Endodermal cell (in vitro differentiated cells): ENCODE measurements at regions not wholly inside any gene's neighbourhood (a gene's known extent, or its start where the extent isn't known, plus 50 kb on each side); places are given as distances from the start of the nearest gene placed in this dataset.

Experiments
- DNase-seq: peaks from one replicate; pipeline ENCODE4 v3.0.0-alpha.2; 2017
- H3K27ac ChIP-seq: 2 replicates; pipeline ENCODE4 v1.5.1; 2013; ENCODE audit warnings: mild to moderate bottlenecking, low read depth, low read length, moderate library complexity
- H3K27me3 ChIP-seq: 2 replicates; pipeline ENCODE4 v1.6.1; 2013; ENCODE audit warnings: mild to moderate bottlenecking, low read length, moderate library complexity; ENCODE audit not compliant: insufficient read depth, control insufficient read depth, poor library complexity, severe bottlenecking
- H3K36me3 ChIP-seq: 2 replicates; pipeline ENCODE4 v1.7.0; 2013; ENCODE audit warnings: mild to moderate bottlenecking, low read length, moderate library complexity; ENCODE audit not compliant: control insufficient read depth, insufficient read depth
- H3K4me1 ChIP-seq: one replicate; pipeline ENCODE4 v1.7.0; 2013; ENCODE audit warnings: low read length; ENCODE audit not compliant: control insufficient read depth, insufficient read depth
- H3K4me3 ChIP-seq: 2 replicates; pipeline ENCODE4 v1.5.1; 2013; ENCODE audit warnings: mild to moderate bottlenecking, low read length, moderate library complexity
- H3K9ac ChIP-seq: 2 replicates; pipeline ENCODE4 v1.6.1; 2013; ENCODE audit warnings: mild to moderate bottlenecking, low read length, moderate library complexity; ENCODE audit not compliant: poor library complexity, severe bottlenecking; ENCODE audit errors: extremely low read depth
- H3K9me3 ChIP-seq: 2 replicates; pipeline ENCODE4 v1.6.1; 2013; ENCODE audit warnings: mild to moderate bottlenecking, low read length, moderate library complexity; ENCODE audit not compliant: control insufficient read depth
- H3K27ac Mint-ChIP-seq: 2 replicates; pipeline ENCODE4 v1.8.0; 2020; ENCODE audit warnings: mixed read lengths
- H3K27me3 Mint-ChIP-seq: 2 replicates; pipeline ENCODE4 v1.8.0; 2021; ENCODE audit warnings: mild to moderate bottlenecking, mixed read lengths; ENCODE audit not compliant: insufficient read depth
- H3K36me3 Mint-ChIP-seq: 2 replicates; pipeline ENCODE4 v1.8.0; 2020; ENCODE audit warnings: low read depth, mixed read lengths
- H3K4me1 Mint-ChIP-seq: 2 replicates; pipeline ENCODE4 v1.8.0; 2020; ENCODE audit warnings: mixed read lengths
- H3K4me3 Mint-ChIP-seq: 2 replicates; pipeline ENCODE4 v1.8.0; 2020; ENCODE audit warnings: mild to moderate bottlenecking, moderate library complexity, mixed read lengths
- H3K9me3 Mint-ChIP-seq: 2 replicates; pipeline ENCODE4 v1.8.0; 2020; ENCODE audit warnings: mild to moderate bottlenecking, mixed read lengths
- CTCF ChIP-seq: fragments of 200-600 bp; sonication (generic); conservative IDR thresholded peaks from 2 replicates; pipeline ENCODE4 v1.5.0; 2021; ENCODE audit warnings: antibody characterized with exemption, mild to moderate bottlenecking
- WGBS, 2 experiments: methylation state at CpG; one replicate each; pipeline versions ENCODE4 v1.1.5 to v1.1.7; 2013; ENCODE audit warnings: missing lambda C conversion rate in 2 of 2, mixed read lengths in 1 of 2; ENCODE audit not compliant: insufficient coverage in 1 of 2, insufficient read length in 1 of 2; 5-methylcytosine and 5-hydroxymethylcytosine counted together

- DNase-seq, result no peak
- H3K4me3 ChIP-seq, result no peak overlapping the region
- H3K27ac Mint-ChIP-seq, result no peak overlapping the region
- no peak overlapping the region for H3K9ac ChIP-seq
- no peak overlapping the region for H3K27ac ChIP-seq
- H3K36me3 Mint-ChIP-seq, result peaks cover 4% of the 10 kb centered on the region
- WGBS, 2 experiments, result 95% methylated on average over 3 of the region's 3 CpGs; no CpG with 5 or more reads in 1 of the 2 experiments
- no peak for TF ChIP-seq CTCF
- no peaks in the 10 kb centered on the region for H3K27me3 ChIP-seq
- H3K4me1 ChIP-seq, result no peaks in the 10 kb centered on the region
- H3K4me1 Mint-ChIP-seq, result no peaks in the 10 kb centered on the region
- H3K4me3 Mint-ChIP-seq, result no peak overlapping the region
- H3K36me3 ChIP-seq, result no peaks in the 10 kb centered on the region
- H3K27me3 Mint-ChIP-seq, result no peaks in the 10 kb centered on the region
- H3K9me3 ChIP-seq, result peaks cover 16% of the 10 kb centered on the region
- H3K9me3 Mint-ChIP-seq, result peaks cover 14% of the 10 kb centered on the region
Observed at GRCh38 chr4:19230906-19231545, 1020.7 kb upstream of the SLIT2 start.

DNA sequence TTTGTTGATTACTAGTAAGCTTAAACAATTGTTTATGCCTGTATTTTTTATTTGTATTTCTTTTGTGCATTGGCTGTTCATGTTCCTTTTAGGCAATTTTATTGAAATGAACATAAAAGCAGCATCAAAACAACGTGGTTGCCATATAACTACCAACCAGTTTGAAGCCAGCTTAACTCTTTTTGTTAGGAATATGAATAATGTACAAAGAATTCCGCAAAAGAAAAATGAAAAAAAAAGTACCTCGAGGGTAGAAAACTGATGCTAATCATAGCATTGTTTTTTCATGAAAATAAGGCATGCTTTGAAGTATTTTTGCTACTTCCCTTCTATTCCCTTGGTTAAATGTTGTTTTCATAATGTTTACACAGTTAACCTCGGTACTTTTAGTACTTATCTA lies 1024.0 kb upstream of the SLIT2 start:
- Histone ChIP-seq H3K4me1 (no peaks in the 10 kb centered on the region), H3K27ac (no peak overlapping the region), H3K9me3 (peaks cover 16% of the 10 kb centered on the region), H3K4me3 (no peak overlapping the region), H3K9ac (no peak overlapping the region), H3K36me3 (no peaks in the 10 kb centered on the region), H3K27me3 (no peaks in the 10 kb centered on the region)
- Mint-ChIP-seq H3K4me1 (no peaks in the 10 kb centered on the region), H3K27me3 (no peaks in the 10 kb centered on the region), H3K4me3 (no peak overlapping the region), H3K27ac (no peak overlapping the region), H3K36me3 (peaks cover 4% of the 10 kb centered on the region), H3K9me3 (peaks cover 14% of the 10 kb centered on the region)
- no peak for DNase-seq
- TF ChIP-seq CTCF, result no peak
- WGBS, 2 experiments, result 92 to 93% methylated on average over 2 to 4 of the region's 4 CpGs

GRCh38 chr4:19224820-19225219 lies 1026.9 kb upstream of the SLIT2 start:
- no peak for DNase-seq
- Histone ChIP-seq H3K9ac (no peak overlapping the region), H3K36me3 (no peaks in the 10 kb centered on the region), H3K4me1 (no peaks in the 10 kb centered on the region), H3K4me3 (no peak overlapping the region), H3K27ac (no peak overlapping the region), H3K9me3 (peaks cover 14% of the 10 kb centered on the region), H3K27me3 (no peaks in the 10 kb centered on the region)
- H3K27me3 Mint-ChIP-seq, result no peaks in the 10 kb centered on the region
- TF ChIP-seq CTCF, result peak; percentile 75
- H3K9me3 Mint-ChIP-seq, result peaks cover 12% of the 10 kb centered on the region
- no peaks in the 10 kb centered on the region for H3K4me1 Mint-ChIP-seq
- H3K36me3 Mint-ChIP-seq, result peaks cover 2% of the 10 kb centered on the region
- WGBS, 2 experiments, result 56 to 100% methylated on average over 1 to 2 of the region's 2 CpGs
- no peak overlapping the region for H3K4me3 Mint-ChIP-seq
- H3K27ac Mint-ChIP-seq, result no peak overlapping the region
